ENCODE measurements at regions not wholly inside any gene's neighbourhood (a gene's known extent, or its start where the extent isn't known, plus 50 kb on each side); places are given as distances from the start of the nearest gene placed in this dataset.

DNA sequence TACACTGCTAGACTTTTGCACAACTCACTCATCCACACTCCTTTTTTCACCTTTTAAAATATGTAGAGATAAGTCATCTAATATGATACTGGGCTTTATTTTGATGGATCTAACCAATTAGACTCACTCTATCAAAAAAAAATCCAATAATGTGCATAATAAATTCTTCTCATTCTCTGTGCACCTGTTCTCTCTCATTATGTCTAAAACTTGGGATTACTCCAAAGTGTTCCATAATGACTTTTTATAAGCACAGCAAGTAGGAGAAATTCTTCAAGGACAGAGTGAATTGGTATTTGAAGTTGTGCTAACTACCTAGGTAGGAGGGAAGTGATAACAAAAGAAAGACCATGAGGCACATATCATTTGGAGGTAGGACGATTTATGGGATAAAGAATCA, 1438.8 kb downstream of the PCDH7 start:
- TF ChIP-seq ZNF274 (IDR thresholded peaks at IDR 0.05; ENCODE audit: low read depth, low read length) (no peak), SUZ12 (IDR thresholded peaks at IDR 0.05; ENCODE audit: extremely low read depth, insufficient read depth, insufficient read length) (no peak), YY1 (IDR thresholded peaks at IDR 0.05; ENCODE audit: insufficient read depth, insufficient read length) (no peak)

Measured in NT2/D1 (cell line).